AG09319 (cell line): ENCODE measurements at regions not wholly inside any gene's neighbourhood (a gene's known extent, or its start where the extent isn't known, plus 50 kb on each side); places are given as distances from the start of the nearest gene placed in this dataset.

Source experiments
- DNase-seq: peaks from one replicate; pipeline ENCODE4 v3.0.0-alpha.2; 2010; ENCODE audit warnings: low read depth; ENCODE audit errors: extremely low read depth
- TF ChIP-seq, protein P1 (sequence below): IDR thresholded peaks from 2 replicates; pipeline ENCODE4 v1.5.1; 2011; ENCODE audit warnings: low read depth, mild to moderate bottlenecking, inconsistent platforms, low read length, moderate library complexity

DNA sequence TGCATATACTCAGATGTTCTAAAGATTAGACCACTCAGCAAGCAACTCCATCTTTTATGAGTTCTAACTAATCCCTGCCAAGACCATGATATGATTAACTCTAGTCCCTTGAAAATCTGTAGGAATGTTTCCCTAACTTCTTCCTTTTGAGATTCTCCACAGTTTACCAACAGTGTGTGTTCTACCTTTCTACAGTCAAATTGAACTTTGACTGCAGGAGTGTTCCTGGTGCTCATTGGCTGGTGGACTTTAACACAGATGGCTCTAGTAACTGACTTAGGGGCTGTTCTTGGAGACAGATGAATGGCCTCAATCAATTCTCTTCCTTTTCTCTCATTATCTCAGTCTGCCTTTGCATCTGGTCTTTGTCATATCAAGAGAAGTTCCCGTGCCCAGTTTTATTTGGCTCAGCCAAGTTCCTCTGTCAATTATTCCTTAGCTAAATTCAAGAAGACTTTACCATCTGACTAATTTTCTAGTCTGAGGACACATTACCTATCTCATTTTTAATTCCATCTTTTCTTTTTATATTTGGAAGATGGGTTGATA, 643.9 kb upstream of the CAMK1G start:
- no peak for DNase-seq
- TF ChIP-seq, protein P1, sequence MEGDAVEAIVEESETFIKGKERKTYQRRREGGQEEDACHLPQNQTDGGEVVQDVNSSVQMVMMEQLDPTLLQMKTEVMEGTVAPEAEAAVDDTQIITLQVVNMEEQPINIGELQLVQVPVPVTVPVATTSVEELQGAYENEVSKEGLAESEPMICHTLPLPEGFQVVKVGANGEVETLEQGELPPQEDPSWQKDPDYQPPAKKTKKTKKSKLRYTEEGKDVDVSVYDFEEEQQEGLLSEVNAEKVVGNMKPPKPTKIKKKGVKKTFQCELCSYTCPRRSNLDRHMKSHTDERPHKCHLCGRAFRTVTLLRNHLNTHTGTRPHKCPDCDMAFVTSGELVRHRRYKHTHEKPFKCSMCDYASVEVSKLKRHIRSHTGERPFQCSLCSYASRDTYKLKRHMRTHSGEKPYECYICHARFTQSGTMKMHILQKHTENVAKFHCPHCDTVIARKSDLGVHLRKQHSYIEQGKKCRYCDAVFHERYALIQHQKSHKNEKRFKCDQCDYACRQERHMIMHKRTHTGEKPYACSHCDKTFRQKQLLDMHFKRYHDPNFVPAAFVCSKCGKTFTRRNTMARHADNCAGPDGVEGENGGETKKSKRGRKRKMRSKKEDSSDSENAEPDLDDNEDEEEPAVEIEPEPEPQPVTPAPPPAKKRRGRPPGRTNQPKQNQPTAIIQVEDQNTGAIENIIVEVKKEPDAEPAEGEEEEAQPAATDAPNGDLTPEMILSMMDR: no peak

DNA sequence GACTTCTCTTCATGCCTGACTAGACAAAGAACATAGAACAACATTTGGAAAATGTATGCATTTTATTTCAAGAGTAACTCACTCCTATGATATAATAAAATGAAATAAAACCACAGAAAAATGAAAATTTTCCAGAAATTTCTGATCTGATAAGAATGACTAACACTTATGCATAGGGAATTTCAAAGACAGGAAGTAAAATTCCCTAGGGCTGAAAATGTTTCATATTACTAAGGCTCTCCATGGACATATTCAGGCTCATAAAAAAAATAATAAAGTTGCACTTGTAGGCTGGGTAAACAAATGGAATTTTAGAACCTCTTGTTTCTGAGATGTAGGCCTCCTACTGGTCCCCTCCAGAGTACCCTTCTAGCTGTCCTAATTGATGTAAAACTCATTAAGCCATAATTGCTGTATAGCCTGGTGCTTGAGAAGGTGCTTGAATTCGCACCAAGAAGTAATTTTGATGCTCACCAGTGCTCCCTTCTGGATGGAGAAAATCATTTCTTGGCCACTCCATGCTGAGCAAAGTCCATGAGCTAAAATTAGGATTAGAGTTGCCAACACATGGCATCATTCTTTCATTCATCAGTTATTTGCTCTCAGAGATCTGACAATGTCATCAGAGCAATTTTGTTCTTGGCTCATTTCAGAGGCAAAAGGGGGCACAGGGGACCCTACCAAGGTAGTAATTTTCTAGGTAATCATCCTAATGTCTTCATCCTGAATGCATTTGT, 641.0 kb upstream of the CAMK1G start:
- TF ChIP-seq, protein P1: no peak
- no peak for DNase-seq

DNA sequence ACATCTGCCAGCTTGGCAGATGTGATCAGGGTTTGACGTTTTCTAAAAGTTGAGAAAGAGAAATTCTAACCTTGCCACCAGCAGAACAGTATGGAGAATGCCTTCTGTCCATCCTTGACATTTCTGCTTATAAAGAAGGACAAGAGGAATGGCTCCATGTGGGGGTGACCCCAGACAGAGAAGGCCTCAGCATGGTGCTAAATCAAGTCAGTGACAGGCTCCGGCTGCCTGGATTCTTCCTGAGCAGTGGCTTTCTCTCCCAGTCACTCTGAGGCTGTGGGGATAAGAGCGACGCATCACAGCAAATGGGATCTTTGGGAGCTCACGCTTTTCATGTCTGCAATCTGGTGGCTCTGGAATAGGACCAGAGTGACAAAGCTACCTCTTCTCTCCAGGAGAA, 640.2 kb upstream of the CAMK1G start:
- TF ChIP-seq, protein P1: no peak

DNA sequence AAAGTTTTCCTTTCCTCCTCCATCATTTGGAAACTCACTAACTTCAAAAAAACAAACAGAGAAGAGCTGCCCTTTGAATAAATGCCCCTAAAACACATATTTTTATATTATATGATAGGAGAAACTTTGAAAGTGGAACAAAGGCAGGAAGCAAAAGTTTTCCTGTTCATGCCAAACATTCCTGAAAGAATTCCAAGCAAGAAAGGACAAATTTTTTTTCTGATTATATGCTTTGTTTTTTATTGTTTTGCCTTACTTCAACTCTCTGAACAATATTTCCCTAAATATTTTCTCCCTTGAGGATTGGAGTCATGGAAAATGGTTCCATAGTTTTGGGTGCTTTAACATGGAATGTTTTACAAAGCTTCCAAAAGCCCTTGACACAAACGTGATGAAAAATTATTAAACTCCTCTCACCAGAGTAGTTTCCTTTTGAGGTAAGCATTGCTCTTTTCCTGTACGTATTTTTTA, 638.5 kb upstream of the CAMK1G start:
- no peak for DNase-seq
- TF ChIP-seq, protein P1: no peak

More for the DNA sequence above, 640.2 kb upstream of the CAMK1G start:
- no peak for DNase-seq

DNA sequence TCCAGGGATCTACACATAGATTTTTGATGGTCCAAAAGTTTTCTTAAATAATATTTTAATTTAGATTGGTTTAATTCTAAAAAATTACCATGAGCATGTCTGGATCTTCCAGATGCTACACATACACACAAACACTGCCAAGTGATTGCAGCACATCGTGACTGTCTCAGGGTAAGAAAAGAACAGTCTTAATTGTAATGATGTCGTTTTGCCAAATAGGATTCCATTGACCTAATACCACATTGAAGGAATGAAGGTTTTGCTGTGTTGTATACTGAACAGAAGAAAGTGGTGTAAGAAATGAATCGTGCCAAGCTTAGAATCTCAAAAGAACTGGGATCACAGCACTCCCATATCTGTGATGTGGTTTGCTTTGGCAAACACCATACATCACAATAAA, 633.3 kb upstream of the CAMK1G start:
- DNase-seq: no peak
- TF ChIP-seq, protein P1: no peak

DNA sequence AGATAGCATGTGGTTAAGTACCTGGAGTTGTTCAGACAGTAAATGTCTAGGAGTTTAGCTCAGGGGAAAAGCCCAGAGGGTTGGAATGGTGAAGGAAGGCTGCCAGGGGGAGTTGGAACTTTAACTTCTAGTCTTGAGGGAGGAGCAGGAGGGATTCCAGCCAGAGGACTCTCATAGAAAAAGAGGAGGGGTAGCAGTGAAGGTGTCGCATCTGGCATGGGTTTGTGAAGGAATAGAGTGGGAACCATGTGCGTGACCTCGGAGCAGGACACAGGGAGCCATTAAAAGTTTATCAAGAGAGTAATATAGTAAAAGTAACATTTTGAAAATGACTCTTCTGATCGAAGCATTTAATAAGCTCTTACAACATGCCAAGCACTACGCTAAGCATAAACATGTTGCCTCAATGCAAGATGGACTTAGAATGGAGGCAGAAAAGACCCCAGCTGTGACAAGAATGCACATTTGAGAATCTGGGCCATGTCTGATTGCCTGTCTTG, 632.4 kb upstream of the CAMK1G start:
- TF ChIP-seq, protein P1: no peak
- DNase-seq: no peak

DNA sequence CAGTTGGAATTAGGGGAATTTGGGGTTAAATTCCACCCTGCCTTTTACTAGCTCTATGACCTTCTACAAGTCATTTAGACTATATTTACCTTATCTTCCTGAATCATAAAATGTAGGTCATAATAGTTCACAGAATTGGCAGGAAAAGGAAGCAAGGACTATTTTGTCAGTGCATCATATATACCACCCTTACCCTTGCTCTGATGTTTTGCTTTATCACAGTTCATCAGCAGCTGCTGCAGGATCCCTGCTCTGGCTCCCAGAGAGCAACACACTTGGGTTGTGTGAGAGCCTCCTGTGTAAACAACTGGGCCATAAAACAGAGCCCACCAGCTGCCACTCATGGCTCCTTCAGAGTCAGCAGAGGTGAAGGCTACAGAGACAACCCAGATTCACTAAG, 631.6 kb upstream of the CAMK1G start:
- no peak for DNase-seq

More for the DNA sequence above, 631.6 kb upstream of the CAMK1G start:
- TF ChIP-seq, protein P1: no peak
